H9 (cell line): ENCODE measurements at regions not wholly inside any gene's neighbourhood (a gene's known extent, or its start where the extent isn't known, plus 50 kb on each side); places are given as distances from the start of the nearest gene placed in this dataset.

ENCODE experiments used
- DNase-seq: peaks from one replicate; pipeline ENCODE4 v3.0.0-alpha.2; 2017
- H2AFZ ChIP-seq: one replicate; pipeline ENCODE4 v1.6.1; 2013; ENCODE audit warnings: mild to moderate bottlenecking, low read length, control low read depth, moderate library complexity
- H2AK5ac ChIP-seq: 2 replicates; pipeline ENCODE4 v1.6.1; 2013; ENCODE audit warnings: low read length, control low read depth, mixed read lengths; ENCODE audit not compliant: insufficient read length
- H2BK120ac ChIP-seq: one replicate; pipeline ENCODE4 v1.6.1; 2013; ENCODE audit warnings: low read depth, mild to moderate bottlenecking, low read length, control low read depth, inconsistent platforms; ENCODE audit not compliant: poor library complexity, severe bottlenecking
- H2BK12ac ChIP-seq: 2 replicates; pipeline ENCODE4 v1.6.1; 2013; ENCODE audit warnings: low read length, control low read depth, mixed read lengths, low read depth; ENCODE audit not compliant: insufficient read length
- H2BK15ac ChIP-seq: 2 replicates; pipeline ENCODE4 v1.6.1; 2013; ENCODE audit warnings: low read depth, low read length, control low read depth
- H2BK20ac ChIP-seq: one replicate; pipeline ENCODE4 v1.6.1; 2013; ENCODE audit warnings: low read depth, mild to moderate bottlenecking, low read length, control low read depth, inconsistent platforms; ENCODE audit not compliant: poor library complexity, severe bottlenecking
- H2BK5ac ChIP-seq: 2 replicates; pipeline ENCODE4 v1.6.1; 2013; ENCODE audit warnings: low read length, control low read depth, mixed read lengths; ENCODE audit not compliant: insufficient read length
- H3K14ac ChIP-seq: 2 replicates; pipeline ENCODE4 v1.6.1; 2013; ENCODE audit warnings: low read length, control low read depth; ENCODE audit not compliant: insufficient read depth
- H3K18ac ChIP-seq: 2 replicates; pipeline ENCODE4 v1.6.1; 2013; ENCODE audit warnings: low read depth, mild to moderate bottlenecking, mixed read lengths, low read length, control low read depth; ENCODE audit not compliant: insufficient read length
- H3K23ac ChIP-seq: 2 replicates; pipeline ENCODE4 v1.6.1; 2013; ENCODE audit warnings: low read length, control low read depth, mixed read lengths, low read depth; ENCODE audit not compliant: insufficient read length
- H3K23me2 ChIP-seq: 2 replicates; pipeline ENCODE4 v1.6.1; 2013; ENCODE audit warnings: low read depth, mild to moderate bottlenecking, mixed read lengths, low read length, control low read depth; ENCODE audit not compliant: insufficient read length, poor library complexity, severe bottlenecking
- H3K27ac ChIP-seq: 2 replicates; pipeline ENCODE4 v1.5.1; 2013; ENCODE audit warnings: low read length, control low read depth, mixed read lengths, low read depth; ENCODE audit not compliant: insufficient read length
- H3K27me3 ChIP-seq: 2 replicates; pipeline ENCODE4 v1.6.1; 2013; ENCODE audit warnings: low read length, control low read depth, inconsistent platforms; ENCODE audit not compliant: insufficient read depth
- H3K4ac ChIP-seq: 2 replicates; pipeline ENCODE4 v1.6.1; 2013; ENCODE audit warnings: low read depth, mild to moderate bottlenecking, control low read depth, inconsistent platforms, low read length, moderate library complexity
- H3K4me1 ChIP-seq: 2 replicates; pipeline ENCODE4 v1.6.1; 2013; ENCODE audit warnings: low read length, control low read depth, inconsistent platforms; ENCODE audit not compliant: insufficient read depth
- H3K4me2 ChIP-seq: 2 replicates; pipeline ENCODE4 v1.6.1; 2013; ENCODE audit warnings: low read length, control low read depth, mixed read lengths; ENCODE audit not compliant: insufficient read length, insufficient read depth
- H3K56ac ChIP-seq: 2 replicates; pipeline ENCODE4 v1.6.1; 2013; ENCODE audit warnings: low read depth, mild to moderate bottlenecking, mixed read lengths, low read length, control low read depth; ENCODE audit not compliant: insufficient read length
- H3K79me1 ChIP-seq: 2 replicates; pipeline ENCODE4 v1.6.1; 2013; ENCODE audit warnings: low read depth, mild to moderate bottlenecking, moderate library complexity, low read length, control low read depth, inconsistent platforms; ENCODE audit not compliant: insufficient read depth, poor library complexity, severe bottlenecking
- H3K79me2 ChIP-seq: 2 replicates; pipeline ENCODE4 v1.6.1; 2013; ENCODE audit warnings: low read length, control low read depth, inconsistent platforms; ENCODE audit not compliant: insufficient read depth
- H3K9ac ChIP-seq: 2 replicates; pipeline ENCODE4 v1.6.1; 2013; ENCODE audit warnings: low read length, control low read depth, mixed read lengths; ENCODE audit not compliant: insufficient read length; ENCODE audit errors: extremely low read depth
- H3K9me3 ChIP-seq: one replicate; pipeline ENCODE4 v1.6.1; 2013; ENCODE audit warnings: low read depth, low read length, inconsistent platforms; ENCODE audit not compliant: control insufficient read depth
- H3T11ph ChIP-seq: one replicate; pipeline ENCODE4 v1.6.1; 2013; ENCODE audit warnings: mild to moderate bottlenecking, low read length, control low read depth, inconsistent platforms
- H4K20me1 ChIP-seq: one replicate; pipeline ENCODE4 v1.6.1; 2013; ENCODE audit not compliant: control insufficient read depth, insufficient read length, insufficient read depth
- H4K5ac ChIP-seq: 2 replicates; pipeline ENCODE4 v1.6.1; 2013; ENCODE audit warnings: low read depth, mild to moderate bottlenecking, mixed read lengths, low read length, control low read depth; ENCODE audit not compliant: insufficient read length
- H4K8ac ChIP-seq: replicated peaks from 2 replicates; pipeline ENCODE4 v1.6.1; 2013; ENCODE audit warnings: low read length, control low read depth, mixed read lengths, low read depth; ENCODE audit not compliant: insufficient read length
- H4K91ac ChIP-seq: 2 replicates; pipeline ENCODE4 v1.6.1; 2013; ENCODE audit warnings: low read depth, mild to moderate bottlenecking, moderate library complexity, mixed read lengths, low read length, control low read depth; ENCODE audit not compliant: insufficient read length
- H3K27ac Mint-ChIP-seq, 3 experiments: 2 replicates in 2 of 3; 3 replicates in 1 of 3; pipeline ENCODE4 v1.8.0; 2020 to 2021; ENCODE audit warnings: mixed read lengths in 3 of 3, mild to moderate bottlenecking in 1 of 3, moderate library complexity in 1 of 3
- H3K27me3 Mint-ChIP-seq: 2 replicates; pipeline ENCODE4 v1.8.0; 2021; ENCODE audit warnings: low read depth, mild to moderate bottlenecking, moderate library complexity, mixed read lengths
- H3K36me3 Mint-ChIP-seq, 3 experiments: 2 replicates in 2 of 3; 3 replicates in 1 of 3; pipeline ENCODE4 v1.8.0; 2020 to 2021; ENCODE audit warnings: low read depth in 3 of 3, mixed read lengths in 3 of 3; ENCODE audit not compliant: insufficient read depth in 1 of 3
- H3K4me1 Mint-ChIP-seq, 2 experiments: 2 replicates each; pipeline ENCODE4 v1.8.0; 2020; ENCODE audit warnings: mixed read lengths in 2 of 2
- H3K4me3 Mint-ChIP-seq, 2 experiments: 2 replicates in 1 of 2; 3 replicates in 1 of 2; pipeline ENCODE4 v1.8.0; 2020 to 2021; ENCODE audit warnings: mild to moderate bottlenecking in 2 of 2, mixed read lengths in 2 of 2, moderate library complexity in 1 of 2
- H3K9me3 Mint-ChIP-seq, 2 experiments: 2 replicates in 1 of 2; 3 replicates in 1 of 2; pipeline ENCODE4 v1.8.0; 2020; ENCODE audit warnings: mild to moderate bottlenecking in 2 of 2, mixed read lengths in 2 of 2, moderate library complexity in 1 of 2
- CTCF ChIP-seq: fragments of 200-600 bp; sonication (generic); conservative IDR thresholded peaks from 3 replicates; pipeline ENCODE4 v1.8.0; 2021; ENCODE audit warnings: antibody characterized with exemption, mild to moderate bottlenecking
- whole genome bisulfite sequencing: extraction: QIAGEN DNeasy Blood & Tissue Kit; methylation state at CpG from one replicate; pipeline ENCODE4 v1.1.7; 2013; ENCODE audit warnings: missing lambda C conversion rate, low lambda C conversion rate, mixed read lengths; ENCODE audit not compliant: insufficient read length; ENCODE audit errors: extremely low coverage; 5-methylcytosine and 5-hydroxymethylcytosine counted together

DNA sequence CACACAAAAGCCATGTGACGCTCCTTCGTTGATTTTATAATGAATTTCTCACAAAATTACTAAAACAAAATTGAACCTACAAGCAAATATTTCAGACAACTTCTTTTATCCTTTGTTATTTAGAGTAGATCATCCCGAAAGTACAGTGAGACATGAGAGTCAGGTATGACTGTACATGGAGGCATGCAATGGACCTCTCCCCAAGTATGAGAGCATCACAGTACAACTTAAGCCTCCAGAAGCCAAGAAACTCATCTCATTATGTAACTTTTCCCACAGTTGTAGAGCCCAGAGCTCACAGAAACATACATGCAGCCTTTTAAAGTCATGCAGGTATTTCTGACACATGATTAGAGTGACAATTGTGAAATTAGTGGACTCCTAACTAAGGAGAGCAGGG, 167.7 kb downstream of the PAPSS1 start:
- no peak for DNase-seq
- no peak overlapping the region for H3K56ac ChIP-seq
- no peak overlapping the region for H3K23ac ChIP-seq
- H3K79me2 ChIP-seq, result no peaks in the 10 kb centered on the region
- H3K9ac ChIP-seq, result no peak overlapping the region
- no peak overlapping the region for H2BK5ac ChIP-seq
- no peak overlapping the region for H3T11ph ChIP-seq
- H2BK20ac ChIP-seq, result no peak overlapping the region
- no peaks in the 10 kb centered on the region; a peak in 1 of 7 replicates for H3K36me3 Mint-ChIP-seq
- no peak overlapping the region for H2AFZ ChIP-seq
- no peak overlapping the region for H4K8ac ChIP-seq
- H3K27me3 ChIP-seq, result no peaks in the 10 kb centered on the region
- no peak overlapping the region for H2BK12ac ChIP-seq
- no peak overlapping the region for H2BK120ac ChIP-seq
- H3K9me3 ChIP-seq, result no peaks in the 10 kb centered on the region
- no peak overlapping the region for H2BK15ac ChIP-seq
- H2AK5ac ChIP-seq, result no peak overlapping the region
- H3K27ac ChIP-seq, result no peak overlapping the region
- H3K4me1 ChIP-seq, result no peaks in the 10 kb centered on the region; the same call in 1 of the 2 replicates
- no peak overlapping the region for H3K27ac Mint-ChIP-seq
- H3K4ac ChIP-seq, result no peak overlapping the region
- H3K9me3 Mint-ChIP-seq, result peaks cover 0 to 4% of the 10 kb centered on the region in 2 experiments; a peak in 3 of 5 replicates
- H4K5ac ChIP-seq, result no peak overlapping the region
- H4K20me1 ChIP-seq, result no peaks in the 10 kb centered on the region
- no peaks in the 10 kb centered on the region for H3K79me1 ChIP-seq
- no peak overlapping the region for H3K14ac ChIP-seq
- no peak overlapping the region for H3K18ac ChIP-seq
- H3K4me1 Mint-ChIP-seq, result peaks cover 5 to 8% of the 10 kb centered on the region in 2 experiments
- no CpG with 5 or more reads among the region's 3 CpGs for WGBS
- H4K91ac ChIP-seq, result no peak overlapping the region
- H3K27me3 Mint-ChIP-seq, result no peaks in the 10 kb centered on the region
- no peak overlapping the region for H3K4me2 ChIP-seq
- no peak for TF ChIP-seq CTCF
- H3K23me2 ChIP-seq, result no peaks in the 10 kb centered on the region
- H3K4me3 Mint-ChIP-seq, result no peak overlapping the region
